Naive thymus-derived CD4-positive, alpha-beta T cell (primary cell): ENCODE measurements at regions not wholly inside any gene's neighbourhood (a gene's known extent, or its start where the extent isn't known, plus 50 kb on each side); places are given as distances from the start of the nearest gene placed in this dataset.

Experiments used
- ATAC-seq: fragments of 150-1000 bp; cut with Tn5 transposase; 2 replicates; pipeline ENCODE4 v1.10.0; 2021; ENCODE audit warnings: mild to moderate bottlenecking, moderate library complexity
- CTCF ChIA-PET: fragments of 350-600 bp; sonication (Branson Sonifier 250); formaldehyde crosslinking; loops from one replicate; lab custom pipeline; 2021; ENCODE audit warnings: antibody characterized with exemption; lab: Charles Lee
- POLR2A ChIA-PET: fragments of 350-600 bp; sonication (Branson Sonifier 250); formaldehyde crosslinking; loops from one replicate; lab custom pipeline; 2021; ENCODE audit warnings: antibody characterized with exemption, inconsistent platforms; lab: Charles Lee
- DNase-seq, 9 donors: peaks; one replicate each; pipeline versions ENCODE4 v3.0.0 to v3.0.0-alpha.2; 2020 to 2022; ENCODE audit warnings: mixed read lengths in 1 of 9
- H3K27ac ChIP-seq: one replicate; pipeline ENCODE4 v1.7.0; 2013; ENCODE audit warnings: mild to moderate bottlenecking, low read depth, low read length, moderate library complexity
- H3K27me3 ChIP-seq, 2 donors: one replicate each; pipeline ENCODE4 v1.7.0; 2013; ENCODE audit warnings: low read length in 2 of 2, mild to moderate bottlenecking in 2 of 2, moderate library complexity in 2 of 2; ENCODE audit not compliant: control insufficient read depth in 2 of 2, insufficient read depth in 2 of 2
- H3K36me3 ChIP-seq, 3 experiments: 1 replicate in 2 of 3; 2 replicates in 1 of 3; pipeline ENCODE4 v1.7.0; 2013; ENCODE audit warnings: low read length in 3 of 3, mild to moderate bottlenecking in 3 of 3, moderate library complexity in 1 of 3; ENCODE audit not compliant: insufficient read depth in 3 of 3, control insufficient read depth in 2 of 3
- H3K4me1 ChIP-seq, 2 donors: one replicate each; pipeline ENCODE4 v1.7.0; 2013; ENCODE audit warnings: low read length in 2 of 2, mild to moderate bottlenecking in 2 of 2, moderate library complexity in 1 of 2; ENCODE audit not compliant: control insufficient read depth in 2 of 2, insufficient read depth in 2 of 2
- H3K4me3 ChIP-seq: 2 replicates; pipeline ENCODE4 v1.7.0; 2013; ENCODE audit warnings: mild to moderate bottlenecking, low read length
- H3K9me3 ChIP-seq, 3 experiments: 1 replicate in 2 of 3; 2 replicates in 1 of 3; pipeline ENCODE4 v1.7.0; 2013; ENCODE audit warnings: low read length in 3 of 3; ENCODE audit not compliant: control insufficient read depth in 2 of 3
- H3K27ac Mint-ChIP-seq, 9 donors: one replicate each; pipeline ENCODE4 v1.8.0; 2020 to 2022; ENCODE audit warnings: mixed read lengths in 9 of 9, mild to moderate bottlenecking in 8 of 9, moderate library complexity in 5 of 9, inconsistent platforms in 2 of 9
- H3K27me3 Mint-ChIP-seq, 5 donors: one replicate each; pipeline ENCODE4 v1.8.0; 2021 to 2022; ENCODE audit warnings: mixed read lengths in 5 of 5, mild to moderate bottlenecking in 1 of 5
- H3K36me3 Mint-ChIP-seq, 5 donors: one replicate each; pipeline ENCODE4 v1.8.0; 2020 to 2022; ENCODE audit warnings: mixed read lengths in 5 of 5, mild to moderate bottlenecking in 3 of 5, inconsistent platforms in 1 of 5
- H3K4me1 Mint-ChIP-seq, 7 donors: one replicate each; pipeline ENCODE4 v1.8.0; 2020 to 2022; ENCODE audit warnings: mixed read lengths in 7 of 7, mild to moderate bottlenecking in 3 of 7, inconsistent platforms in 1 of 7
- H3K4me3 Mint-ChIP-seq, 10 donors: one replicate each; pipeline ENCODE4 v1.8.0; 2020 to 2022; ENCODE audit warnings: mild to moderate bottlenecking in 10 of 10, mixed read lengths in 10 of 10, moderate library complexity in 6 of 10, inconsistent platforms in 2 of 10
- H3K9me3 Mint-ChIP-seq, 11 donors: one replicate each; pipeline ENCODE4 v1.8.0; 2020 to 2022; ENCODE audit warnings: mixed read lengths in 11 of 11, mild to moderate bottlenecking in 4 of 11, inconsistent platforms in 1 of 11, moderate library complexity in 1 of 11
- intact Hi-C, 2 donors: fragments of 100-400 bp; cut with micrococcal nuclease; formaldehyde crosslinking; loops; one replicate each; pipeline ENCODE4 v1.15.1; 2023

DNA sequence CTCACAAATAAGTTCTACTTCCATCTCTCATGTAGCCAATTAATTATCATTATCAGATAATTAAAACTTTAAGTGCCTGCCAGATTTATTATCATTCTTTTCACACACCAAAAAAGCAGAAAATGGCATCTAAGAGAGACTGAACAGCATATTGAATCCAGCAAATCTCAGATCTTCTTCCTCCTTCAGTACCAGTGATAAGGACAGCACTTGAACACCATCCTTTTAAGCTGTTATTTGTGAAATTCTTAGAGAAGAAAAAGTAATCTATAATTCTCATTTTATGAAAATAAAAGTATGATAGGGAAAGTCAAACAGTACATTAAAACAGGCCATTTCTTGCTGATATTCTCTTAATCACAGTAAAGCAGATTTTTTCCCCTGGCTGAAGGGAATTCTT, 104.5 kb downstream of the ELAPOR2 start:
- POLR2A ChIA-PET = no interaction called here
- peaks cover 0 to 1% (median 0%) of the 10 kb centered on the region in 11 donors for H3K9me3 Mint-ChIP-seq

DNA sequence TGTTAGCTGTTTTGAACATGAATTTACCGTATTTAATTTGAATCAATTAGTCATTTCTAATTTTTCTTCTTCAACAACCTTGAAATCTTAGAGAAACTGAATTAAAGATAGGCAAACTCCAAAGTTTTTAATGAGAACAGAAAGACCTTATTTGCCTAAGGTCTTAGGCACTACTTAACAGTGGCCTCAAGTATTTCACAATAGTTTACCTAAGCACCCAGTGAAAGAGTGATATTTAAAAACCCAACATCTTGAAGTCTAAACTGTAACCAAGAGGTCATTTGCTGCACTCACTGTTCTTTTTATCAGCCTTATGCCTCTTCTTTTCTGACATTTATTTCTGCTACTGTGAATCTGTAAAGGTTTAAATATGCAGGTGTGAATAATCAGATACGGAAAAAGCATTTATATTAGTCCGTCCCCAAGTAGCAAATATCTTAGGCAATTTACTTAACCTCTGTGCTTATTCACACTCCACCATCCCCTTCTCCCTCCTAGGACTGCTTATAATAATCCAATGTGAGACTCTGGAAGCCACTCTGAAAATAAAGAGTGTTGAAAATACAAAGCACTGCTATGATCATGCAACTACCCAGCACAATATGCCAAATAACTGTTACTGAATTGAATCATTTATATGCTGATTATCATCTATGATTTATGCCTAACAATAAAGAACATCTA, 105.7 kb downstream of the ELAPOR2 start:
- Mint-ChIP-seq H3K27me3 (peaks cover 0 to 4% (median 0%) of the 10 kb centered on the region in 5 donors), H3K27ac (no peak overlapping the region)

More for the DNA sequence above, 104.5 kb downstream of the ELAPOR2 start:
- H3K4me3 ChIP-seq = no peak overlapping the region
- Mint-ChIP-seq H3K36me3 (peaks cover 0 to 3% (median 0%) of the 10 kb centered on the region in 5 donors), H3K27ac (no peak overlapping the region), H3K4me3 (no peak overlapping the region), H3K4me1 (peaks cover 0 to 5% (median 0%) of the 10 kb centered on the region in 7 donors), H3K27me3 (peaks cover 0 to 4% (median 0%) of the 10 kb centered on the region in 5 donors)
- no peak for DNase-seq
- no peaks in the 10 kb centered on the region for H3K9me3 ChIP-seq
- intact Hi-C loops = no loop called here
- H3K36me3 ChIP-seq = no peaks in the 10 kb centered on the region
- no peak for ATAC-seq
- CTCF ChIA-PET = no interaction called here
- H3K27me3 ChIP-seq = no peaks in the 10 kb centered on the region
- no peak overlapping the region for H3K27ac ChIP-seq
- H3K4me1 ChIP-seq = no peaks in the 10 kb centered on the region

DNA sequence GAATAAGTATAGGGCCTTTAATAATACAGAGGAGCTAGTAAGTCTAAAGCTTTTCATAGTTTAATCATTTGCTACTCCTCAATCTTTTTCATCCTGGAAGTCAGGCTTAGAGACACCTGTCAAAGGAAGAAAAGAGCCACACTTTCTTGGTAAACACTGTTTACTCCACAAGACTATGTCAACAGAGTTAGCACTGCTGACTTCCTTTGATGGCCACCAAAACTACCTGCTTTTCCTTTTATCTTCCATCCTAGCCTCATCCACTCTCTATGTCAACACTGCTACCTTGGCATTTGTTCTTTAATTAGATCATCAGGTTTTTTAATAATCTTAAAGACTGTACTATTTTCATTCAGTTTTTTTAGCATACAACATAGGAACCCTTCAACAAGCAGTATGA, 106.2 kb downstream of the ELAPOR2 start:
- H3K9me3 ChIP-seq = no peaks in the 10 kb centered on the region
- Mint-ChIP-seq H3K9me3 (no peaks in the 10 kb centered on the region), H3K27ac (no peak overlapping the region), H3K36me3 (no peaks in the 10 kb centered on the region), H3K27me3 (peaks cover 0 to 4% (median 0%) of the 10 kb centered on the region in 5 donors), H3K4me1 (peaks cover 0 to 5% (median 0%) of the 10 kb centered on the region in 7 donors), H3K4me3 (no peak overlapping the region)
- H3K36me3 ChIP-seq = no peaks in the 10 kb centered on the region
- intact Hi-C loops = no loop called here
- H3K27me3 ChIP-seq = no peaks in the 10 kb centered on the region
- no peaks in the 10 kb centered on the region for H3K4me1 ChIP-seq
- no peak for ATAC-seq
- ChIA-PET POLR2A (no interaction called here), CTCF (interaction anchor here (0.6 kb wide), 1 partner anchor 14 kb away, joined by 3 read pairs; no protein-coding TSS in a partner anchor)
- no peak for DNase-seq
- H3K4me3 ChIP-seq = no peak overlapping the region
- no peak overlapping the region for H3K27ac ChIP-seq

More for the DNA sequence above, 105.7 kb downstream of the ELAPOR2 start:
- Histone ChIP-seq H3K27ac (no peak overlapping the region), H3K4me1 (no peaks in the 10 kb centered on the region), H3K27me3 (no peaks in the 10 kb centered on the region), H3K4me3 (no peak overlapping the region), H3K9me3 (no peaks in the 10 kb centered on the region), H3K36me3 (no peaks in the 10 kb centered on the region)
- ChIA-PET CTCF (no interaction called here), POLR2A (no interaction called here)
- H3K4me3 Mint-ChIP-seq = no peak overlapping the region
- H3K36me3 Mint-ChIP-seq = no peaks in the 10 kb centered on the region
- intact Hi-C loops = no loop called here
- H3K9me3 Mint-ChIP-seq = no peaks in the 10 kb centered on the region
- peaks cover 0 to 5% (median 0%) of the 10 kb centered on the region in 7 donors for H3K4me1 Mint-ChIP-seq
- no peak for ATAC-seq
- no peak for DNase-seq

DNA sequence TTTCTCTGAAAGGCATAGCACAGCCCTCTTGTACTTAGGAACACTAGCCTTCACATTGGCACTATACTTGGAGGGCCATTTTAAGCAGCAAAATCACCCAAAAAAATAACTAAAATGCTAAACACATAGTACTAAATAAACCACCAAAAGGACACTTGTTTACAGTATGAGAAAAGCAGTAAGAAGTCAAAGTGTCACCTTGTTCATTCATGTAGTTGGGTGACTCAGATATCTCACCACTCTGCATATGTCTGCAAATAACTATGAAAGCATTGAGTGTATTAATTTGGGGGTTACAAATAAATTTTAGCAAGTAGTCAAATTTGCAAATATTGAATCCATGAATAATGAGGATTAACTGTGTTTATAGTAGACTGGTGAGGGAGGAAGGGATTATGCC, 107.6 kb downstream of the ELAPOR2 start:
- no peak for DNase-seq
- Mint-ChIP-seq H3K36me3 (no peaks in the 10 kb centered on the region), H3K4me1 (peaks cover 0 to 5% (median 0%) of the 10 kb centered on the region in 7 donors), H3K27ac (no peak overlapping the region), H3K27me3 (peaks cover 0 to 4% (median 0%) of the 10 kb centered on the region in 5 donors), H3K4me3 (no peak overlapping the region), H3K9me3 (no peaks in the 10 kb centered on the region)
- Histone ChIP-seq H3K27ac (no peak overlapping the region), H3K9me3 (no peaks in the 10 kb centered on the region), H3K4me3 (no peak overlapping the region), H3K36me3 (no peaks in the 10 kb centered on the region), H3K4me1 (no peaks in the 10 kb centered on the region), H3K27me3 (no peaks in the 10 kb centered on the region)
- CTCF ChIA-PET = no interaction called here
- ATAC-seq = no peak
- POLR2A ChIA-PET = no interaction called here
- intact Hi-C loops = no loop called here

DNA sequence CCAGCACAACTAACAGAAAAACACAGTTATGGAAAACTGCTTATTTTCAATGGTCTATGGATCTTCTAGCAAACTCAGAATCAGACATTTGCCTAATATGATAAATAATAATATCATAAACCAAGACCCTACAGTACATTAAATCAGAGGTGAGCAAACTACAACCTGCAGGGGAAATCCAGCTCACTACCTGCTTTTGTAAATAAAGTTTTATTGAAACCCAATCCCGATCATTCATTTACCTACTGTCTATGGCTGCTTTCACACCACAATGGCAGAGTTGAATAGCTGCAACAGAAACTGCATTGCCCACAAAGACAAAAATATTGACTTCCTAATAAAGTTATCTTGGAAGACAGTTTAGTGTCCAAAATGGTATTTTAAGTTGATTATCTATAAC, 108.5 kb downstream of the ELAPOR2 start:
- Histone ChIP-seq H3K27ac (no peak overlapping the region), H3K4me1 (no peaks in the 10 kb centered on the region), H3K9me3 (no peaks in the 10 kb centered on the region), H3K36me3 (no peaks in the 10 kb centered on the region), H3K4me3 (no peak overlapping the region), H3K27me3 (no peaks in the 10 kb centered on the region)
- ChIA-PET CTCF (interaction anchor here (1.4 kb wide), 1 partner anchor 198 kb away, joined by 3 read pairs; no protein-coding TSS in a partner anchor), POLR2A (no interaction called here)
- DNase-seq = no peak
- ATAC-seq = no peak
- Mint-ChIP-seq H3K27me3 (peaks cover 0 to 4% (median 0%) of the 10 kb centered on the region in 5 donors), H3K27ac (no peak overlapping the region), H3K4me3 (no peak overlapping the region), H3K36me3 (no peaks in the 10 kb centered on the region), H3K4me1 (peaks cover 0 to 5% (median 0%) of the 10 kb centered on the region in 7 donors), H3K9me3 (no peaks in the 10 kb centered on the region)
- intact Hi-C loops = no loop called here

DNA sequence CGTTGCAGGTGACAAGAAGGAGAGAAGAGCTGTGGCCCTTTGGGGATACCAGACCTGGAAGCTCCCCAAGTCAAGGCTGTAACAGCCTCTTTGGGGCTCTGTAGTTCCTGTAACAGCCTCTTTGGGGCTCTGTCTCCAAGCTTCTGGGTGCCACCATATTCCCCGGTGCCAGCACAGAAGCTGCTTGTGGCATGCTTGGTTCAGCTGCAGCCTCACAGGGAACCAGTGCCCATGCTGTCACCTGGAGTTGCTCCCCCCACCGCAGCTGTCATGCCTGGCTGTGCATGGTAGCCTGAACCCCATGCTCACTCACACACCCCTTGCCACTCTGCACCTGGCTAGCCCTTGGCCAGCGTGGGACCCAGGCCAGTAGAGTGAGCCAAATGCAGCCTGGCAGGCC, 109.1 kb downstream of the ELAPOR2 start:
- no peak overlapping the region for H3K27ac Mint-ChIP-seq
- no peak for ATAC-seq

More for the DNA sequence above, 109.1 kb downstream of the ELAPOR2 start:
- peaks cover 0 to 4% (median 0%) of the 10 kb centered on the region in 5 donors for H3K27me3 Mint-ChIP-seq
- peaks cover 0 to 5% (median 0%) of the 10 kb centered on the region in 7 donors for H3K4me1 Mint-ChIP-seq
- no peaks in the 10 kb centered on the region for H3K9me3 Mint-ChIP-seq
- H3K9me3 ChIP-seq = no peaks in the 10 kb centered on the region
- DNase-seq = no peak
- H3K27ac ChIP-seq = no peak overlapping the region
- CTCF ChIA-PET = interaction anchor here (1.4 kb wide), 1 partner anchor 198 kb away, joined by 3 read pairs; no protein-coding TSS in a partner anchor
- H3K36me3 ChIP-seq = no peaks in the 10 kb centered on the region
- no peak overlapping the region for H3K4me3 ChIP-seq
- no peaks in the 10 kb centered on the region for H3K36me3 Mint-ChIP-seq
- no peaks in the 10 kb centered on the region for H3K27me3 ChIP-seq
- intact Hi-C loops = no loop called here
- no peak overlapping the region for H3K4me3 Mint-ChIP-seq
- POLR2A ChIA-PET = no interaction called here
- H3K4me1 ChIP-seq = no peaks in the 10 kb centered on the region
